Body of pancreas (tissue), 4 donors: ENCODE measurements at regions not wholly inside any gene's neighbourhood (a gene's known extent, or its start where the extent isn't known, plus 50 kb on each side); places are given as distances from the start of the nearest gene placed in this dataset.
A peak's percentile ranks its signal among the peaks of the same experiment; 100 is the strongest.

Experiments
- ATAC-seq: fragments of 150-250 bp; one replicate; pipeline ENCODE4 v1.9.1; 2016
- DNase-seq, 4 donors: peaks; one replicate each; pipeline ENCODE4 v3.0.0-alpha.2; 2019
- H3K27ac ChIP-seq, 4 donors: fragments of 200-600 bp; sonication (generic); 1 replicate in 3 of 4; 2 replicates in 1 of 4; pipeline versions ENCODE4 v1.5.1 to v1.6.1; 2016 to 2019; ENCODE audit warnings: mild to moderate bottlenecking in 1 of 4, mixed read lengths in 1 of 4, moderate library complexity in 1 of 4
- H3K27me3 ChIP-seq, 2 donors: fragments of 200-600 bp; sonication (generic); one replicate each; pipeline ENCODE4 v1.6.0; 2016; ENCODE audit warnings: mild to moderate bottlenecking in 1 of 2
- H3K36me3 ChIP-seq, 2 donors: fragments of 200-600 bp; sonication (generic); replicated peaks in 1 of 2; 2 replicates each; pipeline ENCODE4 v1.5.1; 2016; ENCODE audit warnings: low read depth in 2 of 2; ENCODE audit not compliant: insufficient read depth in 1 of 2
- H3K4me1 ChIP-seq: fragments of 200-600 bp; sonication (generic); one replicate; pipeline ENCODE4 v1.6.0; 2016
- H3K4me3 ChIP-seq, 2 donors: fragments of 200-600 bp; sonication (generic); 1 replicate in 1 of 2; 2 replicates in 1 of 2; pipeline ENCODE4 v1.5.1; 2016 to 2019
- H3K9me3 ChIP-seq, 3 donors: fragments of 200-600 bp; sonication (generic); 1 replicate in 2 of 3; 2 replicates in 1 of 3; pipeline ENCODE4 v1.5.1; 2016
- CTCF ChIP-seq, 7 experiments: fragments of 450-650 bp in 4 of 7; fragments of 200-600 bp in 3 of 7; sonication (generic) in 3 of 7; IDR thresholded peaks; one replicate each; pipeline ENCODE4 v1.5.1; 2016 to 2019; ENCODE audit warnings: antibody characterized with exemption in 7 of 7
- POLR2A ChIP-seq, 3 donors: fragments of 450-650 bp; IDR thresholded peaks; one replicate each; pipeline ENCODE4 v1.6.1; 2016; ENCODE audit warnings: antibody characterized with exemption in 3 of 3, mild to moderate bottlenecking in 2 of 3
- WGBS, 2 donors: methylation state at CpG; one replicate each; pipeline ENCODE4 v1.1.5; 2017; 5-methylcytosine and 5-hydroxymethylcytosine counted together
- intact Hi-C: fragments of 100-400 bp; cut with DNase I; formaldehyde crosslinking; loops from one replicate; pipeline ENCODE4 v1.15.1; 2023

DNA sequence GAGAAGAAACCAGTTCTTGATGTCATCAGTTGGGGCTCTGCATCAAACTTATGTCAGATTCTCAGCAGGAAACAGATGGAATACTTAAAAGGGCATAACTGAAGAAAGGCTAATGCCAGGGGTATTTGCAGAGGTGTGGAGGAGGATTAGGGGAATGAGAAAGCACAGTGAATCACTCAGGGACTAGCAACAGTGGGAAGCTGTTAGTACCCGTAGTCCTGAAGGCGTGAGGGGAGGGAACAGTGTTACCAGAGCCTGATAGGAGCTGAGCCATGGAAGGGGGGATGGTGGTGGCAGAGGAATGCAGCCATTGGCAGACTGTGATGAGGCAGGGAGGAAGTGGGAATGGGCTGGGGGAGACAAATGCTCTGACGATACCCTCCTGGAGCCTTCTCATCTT, 162.3 kb downstream of the UTP18 start:
- 67 to 70% methylated on average over 3 of the region's 3 CpGs for WGBS, 2 donors
- ATAC-seq, result no peak

GRCh38 chr17:51423421-51424160, 163.2 kb downstream of the UTP18 start:
- DNase-seq (no peak), ATAC-seq (no peak)
- Histone ChIP-seq H3K4me3 (no peak overlapping the region), H3K27me3 (no peaks in the 10 kb centered on the region), H3K9me3 (no peaks in the 10 kb centered on the region), H3K27ac (no peak overlapping the region), H3K4me1 (no peaks in the 10 kb centered on the region), H3K36me3 (no peaks in the 10 kb centered on the region)
- intact Hi-C loops, result no loop called here
- 55 to 68% methylated on average over 3 of the region's 3 CpGs for WGBS, 2 donors
- TF ChIP-seq CTCF (IDR thresholded peaks at IDR 0.05), result no peak
- no peak for TF ChIP-seq POLR2A (IDR thresholded peaks at IDR 0.05)

More for the DNA sequence above, 162.3 kb downstream of the UTP18 start:
- H3K27ac ChIP-seq, result no peak overlapping the region
- no peaks in the 10 kb centered on the region for H3K27me3 ChIP-seq
- TF ChIP-seq CTCF (IDR thresholded peaks at IDR 0.05), result no peak
- TF ChIP-seq POLR2A (IDR thresholded peaks at IDR 0.05), result no peak
- no peaks in the 10 kb centered on the region for H3K9me3 ChIP-seq
- no peaks in the 10 kb centered on the region for H3K36me3 ChIP-seq
- intact Hi-C loops, result no loop called here
- no peak overlapping the region for H3K4me3 ChIP-seq
- DNase-seq, result no peak
- no peaks in the 10 kb centered on the region for H3K4me1 ChIP-seq

DNA sequence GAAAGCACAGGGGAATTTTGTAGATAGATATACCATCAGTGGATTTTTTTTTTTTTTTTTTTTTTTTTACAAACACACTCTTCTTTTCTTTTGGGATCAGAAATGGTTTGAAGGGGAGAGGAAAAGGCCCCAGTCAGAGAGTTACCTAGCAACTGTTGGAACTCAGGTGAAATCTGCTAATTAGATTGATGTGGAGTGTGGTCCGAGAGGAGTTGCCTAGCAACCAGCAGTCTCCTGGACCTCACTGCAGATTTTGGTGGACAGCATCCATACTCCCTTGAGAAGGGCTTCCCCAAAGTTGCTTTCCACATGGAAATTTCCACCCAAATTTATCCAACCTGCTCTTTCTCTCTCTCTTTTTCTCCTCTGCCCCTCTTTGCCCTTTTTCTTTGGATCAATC, 165.4 kb downstream of the UTP18 start:
- intact Hi-C loops, result no loop called here
- TF ChIP-seq CTCF (IDR thresholded peaks at IDR 0.05) (no peak), POLR2A (IDR thresholded peaks at IDR 0.05) (no peak)
- Histone ChIP-seq H3K36me3 (no peaks in the 10 kb centered on the region), H3K27ac (no peak overlapping the region), H3K4me1 (no peaks in the 10 kb centered on the region), H3K9me3 (no peaks in the 10 kb centered on the region), H3K27me3 (no peaks in the 10 kb centered on the region), H3K4me3 (no peak overlapping the region)
- ATAC-seq (no peak), DNase-seq (no peak)
- WGBS, 2 donors, result 24 to 48% methylated on average over 1 of the region's 1 CpG

DNA sequence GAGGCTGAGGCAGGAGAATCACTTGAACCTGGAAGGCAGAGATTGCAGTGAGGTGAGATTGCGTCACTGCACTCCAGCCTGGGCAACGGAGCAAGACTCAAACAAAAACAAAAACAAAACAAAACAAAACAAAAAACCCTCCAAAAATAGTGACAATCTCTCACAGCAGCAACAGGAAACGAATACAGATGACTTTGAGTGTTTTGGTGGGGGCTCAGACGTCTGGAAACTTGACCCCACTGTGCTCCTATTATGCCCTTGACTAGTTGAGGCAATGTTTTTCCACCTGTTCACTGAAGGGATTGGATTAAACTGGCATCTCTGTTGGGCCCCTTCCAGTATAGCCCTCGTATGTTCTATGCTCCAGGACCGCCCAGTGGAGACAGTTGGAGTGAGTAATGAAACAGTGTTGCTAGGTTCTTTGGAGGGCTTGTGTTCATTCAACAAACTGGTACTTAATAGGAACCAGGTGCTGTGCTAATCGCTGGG, 167.0 kb downstream of the UTP18 start:
- ATAC-seq (no peak), DNase-seq (peak in 2 of 4 donors; percentile 7 to 20)
- H3K27ac ChIP-seq, result no peak overlapping the region

More for the DNA sequence above, 167.0 kb downstream of the UTP18 start:
- intact Hi-C loops, result no loop called here
- Histone ChIP-seq H3K36me3 (no peaks in the 10 kb centered on the region), H3K4me3 (no peak overlapping the region), H3K9me3 (no peaks in the 10 kb centered on the region), H3K27me3 (no peaks in the 10 kb centered on the region), H3K4me1 (no peaks in the 10 kb centered on the region)
- TF ChIP-seq POLR2A (IDR thresholded peaks at IDR 0.05) (no peak), CTCF (IDR thresholded peaks at IDR 0.05) (no peak)
- WGBS, 2 donors, result 44 to 60% methylated on average over 7 of the region's 7 CpGs
